Fibroblast of skin of left quadriceps (primary cell): ENCODE measurements at regions not wholly inside any gene's neighbourhood (a gene's known extent, or its start where the extent isn't known, plus 50 kb on each side); places are given as distances from the start of the nearest gene placed in this dataset.

Source experiments
- DNase-seq, 2 experiments: peaks; one replicate each; pipeline ENCODE4 v3.0.0-alpha.2; 2013; ENCODE audit warnings: low read depth in 2 of 2

DNA sequence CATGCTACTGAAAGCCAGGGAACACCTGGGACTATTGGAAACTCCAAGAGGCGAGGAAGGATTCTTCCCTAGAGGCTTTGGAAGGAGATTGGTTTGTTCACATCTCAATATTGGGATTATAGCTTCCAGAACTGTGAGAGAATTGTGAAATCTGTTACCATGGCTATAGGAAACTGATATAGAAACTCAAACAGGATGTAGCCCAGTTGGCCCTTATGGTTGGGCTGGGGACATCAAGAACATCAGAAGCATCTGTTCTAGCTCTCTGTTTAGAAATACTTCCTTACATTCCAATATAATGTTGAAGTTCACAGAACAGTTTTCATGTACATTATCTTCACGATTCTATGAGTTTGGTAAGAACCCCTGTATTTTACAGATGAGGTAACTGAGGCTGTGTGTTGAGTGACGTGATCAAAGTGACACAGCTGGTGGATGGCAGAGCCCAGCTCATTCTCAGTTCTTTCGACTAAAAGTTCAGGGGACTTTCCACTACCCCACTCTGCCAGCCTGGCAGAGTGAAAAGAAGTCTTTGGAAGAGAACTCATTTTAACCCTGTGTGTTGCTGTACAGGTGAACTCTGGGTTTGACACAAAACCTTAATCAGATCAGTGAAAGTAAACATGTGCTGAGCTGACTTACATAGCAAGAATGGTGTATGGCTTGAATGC lies 183.0 kb downstream of the GBA3 start:
- no peak for DNase-seq

DNA sequence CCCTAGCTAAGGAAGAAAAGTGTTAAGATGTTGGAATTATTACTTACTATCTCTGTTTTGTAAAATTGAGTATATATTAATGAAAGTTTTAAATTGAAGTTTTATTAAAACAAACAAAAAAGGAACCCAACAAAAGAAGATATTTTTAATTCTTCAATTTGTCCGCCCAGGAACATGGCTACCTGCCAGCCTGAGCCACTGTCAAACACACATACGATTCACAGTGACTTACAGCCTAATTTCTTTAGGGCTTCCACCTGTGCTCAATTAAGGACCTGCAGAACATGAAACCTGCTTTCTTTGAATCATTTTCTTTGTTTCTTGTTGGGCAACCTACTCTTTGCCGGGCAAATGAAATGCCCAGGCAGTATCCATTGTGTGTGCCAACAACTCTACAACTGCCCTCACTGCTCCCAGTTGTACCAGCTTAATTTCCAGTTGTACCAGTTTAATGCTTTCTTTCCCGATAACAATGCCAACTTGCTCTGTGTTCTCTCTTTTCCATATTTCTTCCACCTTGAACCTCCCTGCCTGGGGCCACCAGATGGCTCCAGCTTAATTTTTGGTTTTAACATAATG lies 181.7 kb downstream of the GBA3 start:
- DNase-seq, result no peak

DNA sequence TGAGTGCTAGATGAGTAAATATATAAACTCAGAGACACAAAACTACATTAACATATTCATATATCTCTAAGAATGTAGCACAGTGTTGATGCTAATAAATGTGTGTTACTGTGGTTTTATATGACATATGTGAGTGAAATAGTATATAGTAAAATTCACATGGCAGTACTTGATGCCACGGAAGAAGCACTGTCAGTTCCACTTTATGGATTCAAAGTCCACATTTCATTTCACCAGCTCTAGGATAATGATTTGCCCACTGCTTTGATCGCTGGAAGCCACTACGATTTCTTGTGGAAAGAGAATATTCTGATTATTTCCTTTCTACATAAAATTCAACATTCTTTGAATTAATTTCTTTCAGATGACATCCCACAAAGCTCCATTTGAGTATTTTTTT lies 181.2 kb downstream of the GBA3 start:
- no peak for DNase-seq

DNA sequence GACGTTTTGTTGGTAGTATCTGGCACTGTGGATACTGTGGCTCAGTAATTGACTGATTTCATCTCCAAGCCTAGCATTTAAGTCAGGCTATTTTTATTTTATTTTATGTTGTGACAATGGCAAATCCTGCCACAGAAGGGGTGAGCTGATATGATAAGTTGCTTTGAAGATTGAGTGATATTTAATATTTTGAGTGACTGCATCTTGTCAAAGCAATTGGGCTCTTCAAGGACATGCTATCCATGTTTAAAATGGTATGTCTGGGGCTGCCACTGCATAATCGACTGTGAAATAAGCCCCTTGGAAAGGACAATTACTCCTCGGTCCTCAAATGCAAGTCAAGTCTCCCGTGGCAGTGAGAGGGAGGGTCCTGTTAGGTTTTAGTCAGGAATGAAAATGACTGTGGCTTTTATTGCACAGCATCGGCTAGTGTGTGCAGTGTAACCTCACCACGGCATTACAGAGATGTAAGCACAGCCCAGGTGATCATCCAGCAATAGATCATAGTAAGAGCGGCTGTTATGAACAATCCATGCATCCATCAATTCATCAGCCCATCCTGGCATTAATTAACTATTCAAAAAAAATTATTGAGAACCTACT lies 178.2 kb downstream of the GBA3 start:
- DNase-seq, result no peak

DNA sequence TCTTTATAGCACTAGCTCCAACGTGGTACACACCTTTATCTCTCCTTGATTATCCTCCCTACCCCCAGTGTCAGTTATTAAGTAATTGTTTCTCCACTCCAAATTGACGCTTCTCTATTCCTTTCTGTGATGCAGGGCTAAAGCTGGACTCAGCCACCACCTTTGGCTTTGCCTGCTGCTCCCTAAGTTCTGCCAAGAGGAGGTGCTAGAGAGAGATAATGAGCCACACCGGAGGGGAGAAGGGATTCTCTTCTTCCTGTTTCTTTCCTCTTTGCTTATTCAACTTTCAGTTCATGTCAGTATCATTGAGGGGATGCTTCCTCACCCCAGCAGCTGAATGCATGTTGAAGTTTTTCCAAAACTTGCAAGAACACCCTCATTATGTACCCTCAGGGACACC lies 176.5 kb downstream of the GBA3 start:
- no peak for DNase-seq
